Coronary artery (tissue), 2 donors: ENCODE measurements at regions not wholly inside any gene's neighbourhood (a gene's known extent, or its start where the extent isn't known, plus 50 kb on each side); places are given as distances from the start of the nearest gene placed in this dataset.

Experiments
- DNase-seq: peaks from one replicate; pipeline ENCODE4 v3.0.0-alpha.2; 2017; ENCODE audit warnings: low spot score
- H3K27ac ChIP-seq, 2 donors: fragments of 200-600 bp; sonication (generic); one replicate each; pipeline ENCODE4 v1.5.1; 2016 to 2019
- H3K4me3 ChIP-seq: fragments of 200-600 bp; sonication (generic); 2 replicates; pipeline ENCODE4 v1.5.1; 2016; ENCODE audit warnings: mild to moderate bottlenecking, moderate library complexity
- TF ChIP-seq, protein P1 (sequence below): fragments of 200-600 bp; sonication (generic); IDR thresholded peaks from one replicate; pipeline ENCODE4 v1.5.1; 2019; ENCODE audit warnings: antibody characterized with exemption

- H3K4me3 ChIP-seq, result no peak overlapping the region
- TF ChIP-seq, protein P1, sequence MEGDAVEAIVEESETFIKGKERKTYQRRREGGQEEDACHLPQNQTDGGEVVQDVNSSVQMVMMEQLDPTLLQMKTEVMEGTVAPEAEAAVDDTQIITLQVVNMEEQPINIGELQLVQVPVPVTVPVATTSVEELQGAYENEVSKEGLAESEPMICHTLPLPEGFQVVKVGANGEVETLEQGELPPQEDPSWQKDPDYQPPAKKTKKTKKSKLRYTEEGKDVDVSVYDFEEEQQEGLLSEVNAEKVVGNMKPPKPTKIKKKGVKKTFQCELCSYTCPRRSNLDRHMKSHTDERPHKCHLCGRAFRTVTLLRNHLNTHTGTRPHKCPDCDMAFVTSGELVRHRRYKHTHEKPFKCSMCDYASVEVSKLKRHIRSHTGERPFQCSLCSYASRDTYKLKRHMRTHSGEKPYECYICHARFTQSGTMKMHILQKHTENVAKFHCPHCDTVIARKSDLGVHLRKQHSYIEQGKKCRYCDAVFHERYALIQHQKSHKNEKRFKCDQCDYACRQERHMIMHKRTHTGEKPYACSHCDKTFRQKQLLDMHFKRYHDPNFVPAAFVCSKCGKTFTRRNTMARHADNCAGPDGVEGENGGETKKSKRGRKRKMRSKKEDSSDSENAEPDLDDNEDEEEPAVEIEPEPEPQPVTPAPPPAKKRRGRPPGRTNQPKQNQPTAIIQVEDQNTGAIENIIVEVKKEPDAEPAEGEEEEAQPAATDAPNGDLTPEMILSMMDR, result no peak
- no peak overlapping the region for H3K27ac ChIP-seq
- no peak for DNase-seq
These were observed 137.5 kb downstream of the FAM76B start for GRCh38 chr11:95652002-95652472.

- TF ChIP-seq, protein P1, result no peak
- Histone ChIP-seq H3K27ac (no peak overlapping the region), H3K4me3 (no peak overlapping the region)
- DNase-seq, result no peak
These were observed 139.3 kb downstream of the FAM76B start for GRCh38 chr11:95650276-95650675.

DNA sequence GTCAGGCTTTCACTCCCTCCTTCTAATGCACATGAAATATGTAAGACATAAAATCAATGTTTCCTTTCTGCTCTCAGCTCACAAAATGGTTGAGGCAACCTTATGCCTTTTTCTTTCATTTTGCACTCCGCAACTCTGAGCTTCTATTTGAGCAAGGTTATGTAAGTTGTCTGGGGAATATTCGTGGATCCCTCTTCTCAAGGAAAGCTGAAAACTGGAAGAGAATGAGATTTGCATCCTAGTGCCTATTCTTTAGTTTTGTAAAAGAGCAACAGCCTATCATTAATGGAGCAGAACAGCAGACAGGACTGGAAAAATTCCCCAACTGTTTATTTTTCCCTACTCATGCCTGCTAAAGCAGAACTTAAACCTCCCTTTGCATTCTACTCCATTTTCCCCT lies 141.7 kb downstream of the FAM76B start:
- TF ChIP-seq, protein P1, result no peak
- DNase-seq, result no peak
- Histone ChIP-seq H3K4me3 (peak overlapping the region; percentile 33), H3K27ac (peak overlapping the region; percentile 85 to 88)

GRCh38 chr11:95647355-95647754 lies 142.2 kb downstream of the FAM76B start:
- TF ChIP-seq, protein P1, result no peak
- H3K4me3 ChIP-seq, result peak overlapping the region; percentile 33
- H3K27ac ChIP-seq, result peak overlapping the region; percentile 85 to 88
- DNase-seq, result no peak

DNA sequence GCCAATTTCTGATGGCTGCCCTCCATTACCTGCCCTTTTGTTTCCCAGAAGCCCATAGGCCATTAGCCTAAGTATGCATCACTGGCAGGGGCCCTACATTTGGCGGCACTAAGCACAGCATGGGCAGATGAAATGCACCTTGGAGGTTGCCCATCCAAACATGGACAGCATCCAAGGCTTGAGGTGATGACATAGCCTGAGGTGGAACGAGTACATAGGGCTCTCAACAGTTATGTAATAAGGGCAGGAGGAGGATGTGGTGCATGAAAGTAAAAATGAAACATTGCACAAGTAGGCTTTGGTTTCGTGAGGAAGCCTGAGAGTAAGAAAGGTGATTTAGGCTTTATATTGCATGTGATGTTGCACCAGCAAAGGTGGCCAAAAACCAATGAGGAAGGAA lies 148.1 kb downstream of the FAM76B start:
- peak overlapping the region; percentile 35 to 44 for H3K27ac ChIP-seq
- TF ChIP-seq, protein P1, result no peak
- DNase-seq, result peak; percentile 81
- no peak overlapping the region for H3K4me3 ChIP-seq

- H3K4me3 ChIP-seq, result no peak overlapping the region
- DNase-seq, result no peak
- TF ChIP-seq, protein P1, result no peak
- no peak overlapping the region for H3K27ac ChIP-seq
These were observed 151.1 kb downstream of the FAM76B start for GRCh38 chr11:95638501-95638900.

GRCh38 chr11:95625164-95625900 lies 164.2 kb downstream of the FAM76B start:
- Histone ChIP-seq H3K27ac (peak overlapping the region in 1 of 2 donors; percentile 47), H3K4me3 (no peak overlapping the region)
- TF ChIP-seq, protein P1, result no peak
- no peak for DNase-seq
